K562 (cell line): ENCODE measurements at regions not wholly inside any gene's neighbourhood (a gene's known extent, or its start where the extent isn't known, plus 50 kb on each side); places are given as distances from the start of the nearest gene placed in this dataset.
"Not testable (repeated sequence)": the region's sequence is repeated elsewhere in the genome, so short reads cannot be mapped to it uniquely, and the experiment has no call there.

ENCODE experiments used
- ATAC-seq: fragments of 200-7000 bp; cut with Tn5 transposase; 3 replicates; pipeline ENCODE4 v1.9.1; 2020; ENCODE audit warnings: moderate library complexity
- BruUV-seq: library from RNA; stranded (reverse); fragments of 400-500 nt; replicated peaks from 2 replicates; lab custom pipeline; 2021; lab: Mats Ljungman, UMichigan
- CTCF ChIA-PET: fragments of 300-600 bp; formaldehyde crosslinking; extraction: SDS; loops from one replicate; lab custom pipeline; 2021; ENCODE audit warnings: low intra/inter-chr PET ratio; lab: Yijun Ruan, JAX
- POLR2A ChIA-PET: fragments of 300-600, 350-650 bp; sonication (Branson Sonifier 250); formaldehyde crosslinking; extraction: SDS; loops from one replicate; lab custom pipeline; 2021; ENCODE audit warnings: antibody characterized with exemption, inconsistent platforms; lab: Yijun Ruan, JAX
- DNase-seq, 4 experiments: peaks; one replicate each; pipeline versions ENCODE4 v3.0.0 to v3.0.0-alpha.2; 2011 to 2018; ENCODE audit warnings: low spot score in 3 of 4, mixed read lengths in 3 of 4; ENCODE audit errors: extremely low read depth in 1 of 4
- FAIRE-seq: peaks from 2 replicates; lab custom pipeline; 2011; peaks lifted over from hg19 to GRCh38; lab: Jason Lieb, UNC
- H2AFZ ChIP-seq: 2 replicates; pipeline ENCODE4 v1.6.0; 2011; ENCODE audit warnings: low read depth, low read length, control low read depth, inconsistent platforms
- H3K27ac ChIP-seq: fragments of 200-600 bp; 3 replicates; pipeline ENCODE4 v1.8.0; 2011; ENCODE audit warnings: low read depth, mild to moderate bottlenecking, control low read depth, inconsistent platforms, low read length, moderate library complexity, mixed read lengths; ENCODE audit errors: extremely low read depth
- H3K27me3 ChIP-seq, 2 experiments: fragments of 300-600 bp in 1 of 2; 2 replicates in 1 of 2; 3 replicates in 1 of 2; pipeline versions ENCODE4 v1.6.0 to v1.8.0; 2011; ENCODE audit warnings: inconsistent platforms in 2 of 2, low read length in 2 of 2, mild to moderate bottlenecking in 1 of 2, mixed read lengths in 1 of 2, moderate library complexity in 1 of 2; ENCODE audit not compliant: control insufficient read depth in 2 of 2, insufficient read depth in 2 of 2
- H3K36me3 ChIP-seq: fragments of 300-600 bp; 3 replicates; pipeline ENCODE4 v1.8.0; 2011; ENCODE audit warnings: mild to moderate bottlenecking, low read length, inconsistent platforms; ENCODE audit not compliant: control insufficient read depth, insufficient read depth
- H3K4me1 ChIP-seq, 2 experiments: fragments of 200-600 bp in 1 of 2; replicated peaks in 1 of 2; 2 replicates in 1 of 2; 3 replicates in 1 of 2; pipeline versions ENCODE4 v1.5.1 to v1.8.0; 2011; ENCODE audit warnings: inconsistent platforms in 2 of 2, low read length in 2 of 2, mild to moderate bottlenecking in 1 of 2, mixed read lengths in 1 of 2, moderate library complexity in 1 of 2; ENCODE audit not compliant: control insufficient read depth in 2 of 2, insufficient read depth in 2 of 2
- H3K4me2 ChIP-seq: 2 replicates; pipeline ENCODE4 v1.6.1; 2011; ENCODE audit warnings: low read length, control low read depth, inconsistent platforms, mixed read lengths; ENCODE audit not compliant: insufficient read depth
- H3K4me3 ChIP-seq: fragments of 200-600 bp; sonication (generic), shearing (Covaris generic); 2 replicates; pipeline ENCODE4 v1.5.1; 2016; ENCODE audit warnings: control low read depth, inconsistent platforms
- H3K79me2 ChIP-seq: fragments of 200-600 bp; 3 replicates; pipeline ENCODE4 v1.8.0; 2011; ENCODE audit warnings: low read length, inconsistent platforms; ENCODE audit not compliant: control insufficient read depth, insufficient read depth
- H3K9ac ChIP-seq, 2 experiments: 2 replicates each; pipeline versions ENCODE4 v1.6.0 to v1.6.1; 2011; ENCODE audit warnings: low read depth in 2 of 2, low read length in 2 of 2, control low read depth in 1 of 2, inconsistent platforms in 1 of 2, mild to moderate bottlenecking in 1 of 2, mixed read lengths in 1 of 2; ENCODE audit not compliant: insufficient read depth in 1 of 2
- H3K9me1 ChIP-seq: one replicate; pipeline ENCODE4 v1.6.0; 2011; ENCODE audit warnings: inconsistent platforms, mild to moderate bottlenecking, low read length, moderate library complexity; ENCODE audit not compliant: control insufficient read depth, insufficient read depth
- H3K9me3 ChIP-seq: replicated peaks from 2 replicates; pipeline ENCODE4 v1.5.1; 2011; ENCODE audit warnings: low read depth, low read length, inconsistent platforms; ENCODE audit not compliant: control insufficient read depth, insufficient read depth
- H4K20me1 ChIP-seq: replicated peaks from 2 replicates; pipeline ENCODE4 v1.6.1; 2011; ENCODE audit warnings: low read length, inconsistent platforms, mixed read lengths; ENCODE audit not compliant: control insufficient read depth, insufficient read depth
- CHCHD3 ChIP-seq: fragments of 250-450 bp; sonication (Bioruptor Pico); IDR thresholded peaks from 2 replicates; pipeline ENCODE4 v2.1.2; 2022; ENCODE audit warnings: mild to moderate bottlenecking
- EZH2 ChIP-seq: IDR thresholded peaks from 2 replicates; pipeline ENCODE4 v1.6.1; 2012; ENCODE audit warnings: low read depth, mild to moderate bottlenecking, inconsistent platforms, low read length, borderline replicate concordance
- IRF9 ChIP-seq: fragments of 450-650 bp; IDR thresholded peaks from 2 replicates; pipeline ENCODE4 v1.6.1; 2016; ENCODE audit warnings: missing biosample characterization, missing genetic modification characterization
- NELFE ChIP-seq: IDR thresholded peaks from 2 replicates; pipeline ENCODE4 v1.6.1; 2011; ENCODE audit warnings: mild to moderate bottlenecking; ENCODE audit not compliant: insufficient read depth, insufficient read length
- YY1 ChIP-seq, 3 experiments: IDR thresholded peaks; 2 replicates each; pipeline ENCODE4 v1.6.1; 2011; ENCODE audit warnings: low read length in 2 of 3, mild to moderate bottlenecking in 2 of 3, moderate library complexity in 2 of 3, borderline replicate concordance in 1 of 3, control low read depth in 1 of 3, low read depth in 1 of 3; ENCODE audit not compliant: insufficient read depth in 3 of 3, insufficient replicate concordance in 2 of 3, control insufficient read depth in 1 of 3, insufficient read length in 1 of 3; ENCODE audit errors: extremely low read depth in 1 of 3
- ZNF592 ChIP-seq: fragments of 450-650 bp; IDR thresholded peaks from 2 replicates; pipeline ENCODE4 v1.6.1; 2017; ENCODE audit warnings: antibody characterized with exemption, mild to moderate bottlenecking
- ZNF766 ChIP-seq: fragments of 200-800 bp; sonication (Bioruptor generic); conservative IDR thresholded peaks from 2 replicates; pipeline ENCODE4 v1.6.1; 2016; ENCODE audit warnings: missing genetic modification characterization, missing compliant biosample characterization
- WGBS: fragments of 100-300 bp; shearing (Covaris generic); methylation state at CpG from one replicate; pipeline ENCODE4 v1.1.6; 2016; ENCODE audit warnings: low coverage, mixed read lengths; ENCODE audit not compliant: insufficient coverage; ENCODE audit errors: missing lambda C conversion rate; 5-methylcytosine and 5-hydroxymethylcytosine counted together
- in situ Hi-C: fragments of 300-500 bp; cut with MboI; formaldehyde crosslinking; loops from 4 replicates; pipeline ENCODE4 v1.15.0; 2018; ENCODE audit warnings: inconsistent platforms, mixed read lengths
- intact Hi-C: fragments of 100-400 bp; cut with micrococcal nuclease; formaldehyde crosslinking; loops from 2 replicates; pipeline ENCODE4 v1.14.2; 2022
- TF ChIP-seq, protein P1 (sequence below): fragments of 450-650 bp; formaldehyde crosslinking; IDR thresholded peaks from 2 replicates; pipeline ENCODE4 v1.4.0; 2022; ENCODE audit warnings: missing genetic modification characterization

GRCh38 chr11:116364925-116365324 is 407.9 kb downstream of the BUD13 start:
- in situ Hi-C loops, DNase-seq: not testable (repeated sequence)

GRCh38 chr11:116364348-116364747 is 408.4 kb downstream of the BUD13 start:
- BruUV-seq, result no TSS peak
- FAIRE-seq, result no peak
- CTCF ChIA-PET, result no interaction called here
- no peak for TF ChIP-seq ZNF592
- TF ChIP-seq CHCHD3 (CRISPR knock-in tag), result no peak
- TF ChIP-seq YY1 (IDR thresholded peaks at IDR 0.05; ENCODE audit: borderline replicate concordance in 1 of 3, control insufficient read depth in 1 of 3, extremely low read depth in 1 of 3, insufficient read depth in 3 of 3, insufficient read length in 1 of 3, insufficient replicate concordance in 2 of 3, low read depth in 1 of 3, low read length in 2 of 3), result no peak
- no peak for TF ChIP-seq NELFE
- TF ChIP-seq EZH2, result no peak
- no peak for TF ChIP-seq ZNF766
- TF ChIP-seq IRF9, result no peak
- TF ChIP-seq, protein P1, sequence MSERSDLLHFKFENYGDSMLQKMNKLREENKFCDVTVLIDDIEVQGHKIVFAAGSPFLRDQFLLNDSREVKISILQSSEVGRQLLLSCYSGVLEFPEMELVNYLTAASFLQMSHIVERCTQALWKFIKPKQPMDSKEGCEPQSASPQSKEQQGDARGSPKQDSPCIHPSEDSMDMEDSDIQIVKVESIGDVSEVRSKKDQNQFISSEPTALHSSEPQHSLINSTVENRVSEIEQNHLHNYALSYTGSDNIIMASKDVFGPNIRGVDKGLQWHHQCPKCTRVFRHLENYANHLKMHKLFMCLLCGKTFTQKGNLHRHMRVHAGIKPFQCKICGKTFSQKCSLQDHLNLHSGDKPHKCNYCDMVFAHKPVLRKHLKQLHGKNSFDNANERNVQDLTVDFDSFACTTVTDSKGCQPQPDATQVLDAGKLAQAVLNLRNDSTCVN (CRISPR knock-in tag), result no peak

More at GRCh38 chr11:116364925-116365324, 407.9 kb downstream of the BUD13 start:
- H3K4me3 ChIP-seq, H3K79me2 ChIP-seq, BruUV-seq, CTCF ChIA-PET, H3K9ac ChIP-seq, H3K27ac ChIP-seq, H3K36me3 ChIP-seq, H3K9me3 ChIP-seq, ATAC-seq, H3K9me1 ChIP-seq, H3K4me1 ChIP-seq, H2AFZ ChIP-seq, H3K4me2 ChIP-seq, FAIRE-seq, H4K20me1 ChIP-seq, intact Hi-C loops: not testable (repeated sequence)
- H3K27me3 ChIP-seq, result peaks cover 0 to 20% of the 10 kb centered on the region in 2 experiments; a peak in 4 of 5 replicates
- POLR2A ChIA-PET, result interaction anchor here (0.6 kb wide), 1 partner anchor 131 kb away, joined by 3 read pairs; no protein-coding TSS in a partner anchor
- 0% methylated on average over 4 of the region's 4 CpGs for WGBS

More at GRCh38 chr11:116364348-116364747, 408.4 kb downstream of the BUD13 start:
- no peak overlapping the region for H3K9ac ChIP-seq
- no peak overlapping the region for H2AFZ ChIP-seq
- no peaks in the 10 kb centered on the region for H3K36me3 ChIP-seq
- H3K27ac ChIP-seq, result no peak overlapping the region
- peaks cover 3% of the 10 kb centered on the region for H3K9me1 ChIP-seq
- ATAC-seq, result no peak
- POLR2A ChIA-PET, result no interaction called here
- H3K79me2 ChIP-seq, result no peaks in the 10 kb centered on the region
- H3K27me3 ChIP-seq, result peaks cover 0 to 20% of the 10 kb centered on the region in 2 experiments; a peak in 4 of 5 replicates
- DNase-seq, result no peak
- WGBS, result 4% methylated on average over 4 of the region's 4 CpGs
- no peak overlapping the region for H3K4me2 ChIP-seq
- H4K20me1 ChIP-seq, result no peaks in the 10 kb centered on the region
- H3K4me1 ChIP-seq, result no peaks in the 10 kb centered on the region
- in situ Hi-C loops (no loop called here), intact Hi-C loops (no loop called here)
- H3K4me3 ChIP-seq, result no peak overlapping the region
- H3K9me3 ChIP-seq, result no peaks in the 10 kb centered on the region
